ENCODE measurements at regions not wholly inside any gene's neighbourhood (a gene's known extent, or its start where the extent isn't known, plus 50 kb on each side); places are given as distances from the start of the nearest gene placed in this dataset.

DNA sequence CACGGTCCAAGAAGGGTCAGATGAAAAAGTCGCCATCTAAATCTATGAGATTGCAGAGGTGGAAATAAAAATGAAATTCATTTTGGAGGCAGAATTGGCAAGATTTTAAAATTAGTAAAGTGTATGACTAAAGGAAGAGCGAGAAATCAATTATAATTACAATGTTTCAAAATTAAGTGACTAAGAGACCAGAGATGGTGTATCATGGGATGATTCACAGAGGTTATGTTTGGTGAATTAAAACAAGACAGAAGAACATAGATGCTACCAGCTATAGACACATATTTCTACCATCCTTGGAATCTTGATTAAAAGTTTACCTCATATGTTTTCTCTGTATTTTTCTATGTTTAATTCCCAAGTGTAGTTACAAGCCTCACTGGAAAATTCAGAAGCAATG, 308.9 kb upstream of the DNAJC19 start:
- ChIA-PET POLR2A (no interaction called here), CTCF (no interaction called here)
- Mint-ChIP-seq H3K4me1 (ENCODE audit: low read depth) (no peaks in the 10 kb centered on the region), H3K36me3 (no peaks in the 10 kb centered on the region), H3K27me3 (no peaks in the 10 kb centered on the region), H3K4me3 (no peak overlapping the region), H3K27ac (no peak overlapping the region), H3K9me3 (no peaks in the 10 kb centered on the region)
- DNase-seq: no peak
- intact Hi-C loops (cut with micrococcal nuclease): no loop called here

DNA sequence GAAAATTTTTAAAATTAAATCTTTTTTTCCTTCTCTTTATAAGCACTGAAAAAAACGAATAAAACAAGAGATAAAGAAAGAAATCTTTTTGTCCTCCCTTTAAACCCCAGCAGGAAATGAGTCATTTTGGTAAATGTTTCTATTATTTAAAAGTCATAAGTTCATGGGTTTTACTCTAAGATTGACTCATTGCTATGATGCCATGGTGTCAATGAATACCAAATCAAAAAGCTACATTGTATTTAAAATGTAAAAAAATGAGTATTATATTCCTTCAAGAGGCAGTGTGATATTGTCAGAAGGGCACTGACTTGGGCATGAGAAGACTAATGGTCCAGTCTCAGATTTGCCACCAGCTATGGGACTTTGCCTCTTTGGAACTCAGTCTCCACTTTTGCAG, 303.4 kb upstream of the DNAJC19 start:
- no peaks in the 10 kb centered on the region for H3K4me1 Mint-ChIP-seq (ENCODE audit: low read depth)
- no peak overlapping the region for H3K27ac Mint-ChIP-seq
- ChIA-PET CTCF (no interaction called here), POLR2A (no interaction called here)
- DNase-seq: no peak
- intact Hi-C loops (cut with micrococcal nuclease): no loop called here
- no peak overlapping the region for H3K4me3 Mint-ChIP-seq
- H3K36me3 Mint-ChIP-seq: no peaks in the 10 kb centered on the region
- H3K27me3 Mint-ChIP-seq: peaks cover 1% of the 10 kb centered on the region
- H3K9me3 Mint-ChIP-seq: no peaks in the 10 kb centered on the region

GRCh38 chr3:181290941-181291340, 301.4 kb upstream of the DNAJC19 start:
- H3K27ac Mint-ChIP-seq: no peak overlapping the region
- ChIA-PET POLR2A (no interaction called here), CTCF (no interaction called here)
- intact Hi-C loops (cut with micrococcal nuclease): no loop called here
- H3K4me1 Mint-ChIP-seq (ENCODE audit: low read depth): no peaks in the 10 kb centered on the region
- no peak overlapping the region for H3K4me3 Mint-ChIP-seq
- H3K9me3 Mint-ChIP-seq: no peaks in the 10 kb centered on the region
- H3K27me3 Mint-ChIP-seq: peaks cover 1% of the 10 kb centered on the region
- no peaks in the 10 kb centered on the region for H3K36me3 Mint-ChIP-seq
- DNase-seq: no peak

DNA sequence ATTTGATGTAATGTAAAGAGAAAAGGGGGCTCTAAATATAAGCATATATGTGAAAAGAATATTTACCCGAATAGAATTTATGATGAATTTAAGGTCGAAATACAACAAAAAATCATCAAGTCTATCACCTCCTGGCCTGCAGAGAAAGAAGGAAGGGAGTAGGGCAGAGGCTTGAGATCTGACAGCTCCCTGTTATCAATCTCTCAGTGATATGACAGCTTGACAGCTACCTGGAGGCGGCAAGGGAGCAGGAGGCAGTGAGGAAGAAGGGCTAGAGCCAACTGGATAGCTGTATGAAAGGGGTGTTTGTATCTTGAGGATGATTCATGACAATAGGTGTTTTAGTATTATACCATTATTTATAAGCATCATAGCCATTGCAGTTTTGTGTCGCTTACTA, 299.8 kb upstream of the DNAJC19 start:
- ChIA-PET CTCF (interaction anchor here (0.6 kb wide), 1 partner anchor 825 kb away, joined by 3 read pairs; no protein-coding TSS in a partner anchor), POLR2A (no interaction called here)
- H3K9me3 Mint-ChIP-seq: no peaks in the 10 kb centered on the region
- H3K36me3 Mint-ChIP-seq: no peaks in the 10 kb centered on the region
- DNase-seq: no peak
- intact Hi-C loops (cut with micrococcal nuclease): no loop called here
- H3K27ac Mint-ChIP-seq: no peak overlapping the region
- no peak overlapping the region for H3K4me3 Mint-ChIP-seq
- peaks cover 1% of the 10 kb centered on the region for H3K27me3 Mint-ChIP-seq
- H3K4me1 Mint-ChIP-seq (ENCODE audit: low read depth): no peaks in the 10 kb centered on the region

DNA sequence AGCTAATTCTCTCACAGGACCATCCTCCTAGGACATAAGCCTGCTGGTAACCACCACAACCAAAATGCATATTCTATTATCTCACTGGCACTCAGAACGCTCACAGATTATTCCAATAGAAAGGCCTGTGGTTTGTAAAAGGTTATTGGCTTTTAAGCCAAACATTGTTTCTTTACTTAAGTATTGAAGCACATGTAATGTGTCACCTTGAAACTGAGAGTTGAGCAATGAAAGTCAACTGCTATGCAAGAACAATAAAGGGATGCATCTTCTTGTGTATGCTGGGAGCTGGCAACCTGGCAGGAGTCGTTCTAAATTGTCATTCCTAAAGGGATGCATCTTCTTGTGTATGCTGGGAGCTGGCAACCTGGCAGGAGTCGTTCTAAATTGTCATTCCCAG, 298.6 kb upstream of the DNAJC19 start:
- no peak for DNase-seq
- no peaks in the 10 kb centered on the region for H3K36me3 Mint-ChIP-seq
- ChIA-PET POLR2A (no interaction called here), CTCF (no interaction called here)
- no peak overlapping the region for H3K4me3 Mint-ChIP-seq
- intact Hi-C loops (cut with micrococcal nuclease): no loop called here
- peaks cover 1% of the 10 kb centered on the region for H3K27me3 Mint-ChIP-seq
- H3K27ac Mint-ChIP-seq: no peak overlapping the region
- H3K4me1 Mint-ChIP-seq (ENCODE audit: low read depth): no peaks in the 10 kb centered on the region
- H3K9me3 Mint-ChIP-seq: no peaks in the 10 kb centered on the region

DNA sequence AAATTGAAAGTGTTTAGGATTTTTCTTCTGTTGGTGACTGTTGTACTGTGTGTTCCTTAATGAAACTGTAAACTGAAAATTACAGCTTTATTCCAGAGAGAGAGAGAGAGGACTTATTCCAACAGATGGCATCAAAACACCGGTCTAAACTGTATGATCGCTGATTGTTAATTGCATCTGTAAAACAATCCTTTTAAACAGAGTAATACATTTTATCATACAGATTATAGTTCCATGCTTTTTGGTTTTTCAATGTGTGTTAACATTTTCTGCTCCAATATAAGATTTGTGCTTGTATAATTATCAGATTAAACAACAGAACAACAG, 289.7 kb upstream of the DNAJC19 start:
- POLR2A ChIA-PET: no interaction called here
- intact Hi-C loops (cut with micrococcal nuclease): no loop called here
- CTCF ChIA-PET: interaction anchor here (0.9 kb wide), 1 partner anchor 475 kb away, joined by 3 read pairs; no protein-coding TSS in a partner anchor
- Mint-ChIP-seq H3K4me3 (no peak overlapping the region), H3K27me3 (no peaks in the 10 kb centered on the region), H3K36me3 (no peaks in the 10 kb centered on the region), H3K27ac (no peak overlapping the region), H3K9me3 (no peaks in the 10 kb centered on the region), H3K4me1 (ENCODE audit: low read depth) (no peaks in the 10 kb centered on the region)
- DNase-seq: no peak

DNA sequence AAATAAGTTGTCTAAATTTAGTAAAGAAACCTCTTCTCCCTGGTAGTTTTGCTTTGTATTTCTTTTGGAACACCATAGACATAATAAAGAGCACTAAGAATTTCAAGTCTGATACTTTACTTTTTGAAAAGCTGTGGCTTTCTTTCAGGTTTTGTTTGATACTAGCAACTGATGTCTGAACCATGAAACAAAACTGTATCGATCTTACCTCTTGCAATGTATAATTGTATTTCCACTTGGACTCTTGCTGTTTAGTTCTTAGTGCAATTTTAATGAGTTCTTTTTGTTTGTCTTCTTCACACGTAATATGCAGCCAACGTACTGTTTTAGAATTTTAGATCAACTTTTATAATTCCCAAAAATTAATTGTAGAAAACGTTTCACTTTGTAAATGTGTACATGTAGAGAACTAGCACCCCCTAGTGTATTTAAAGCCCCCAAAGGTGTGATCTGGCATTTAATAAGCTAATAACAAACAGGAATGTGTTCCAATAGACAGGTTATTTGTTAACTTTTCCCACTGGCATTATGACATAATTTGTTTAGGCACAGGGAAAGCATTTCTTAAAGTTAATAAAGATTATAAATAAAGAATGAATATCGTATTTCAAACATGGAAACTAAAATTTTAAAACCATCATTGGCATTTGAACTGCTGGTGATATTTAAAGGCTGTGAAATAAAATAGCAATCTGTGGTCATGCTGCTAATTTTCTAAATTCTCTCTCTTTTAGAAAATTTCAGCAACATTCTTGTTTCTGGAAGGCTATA, 289.1 kb upstream of the DNAJC19 start:
- Mint-ChIP-seq H3K4me1 (ENCODE audit: low read depth) (no peaks in the 10 kb centered on the region), H3K27me3 (no peaks in the 10 kb centered on the region), H3K36me3 (no peaks in the 10 kb centered on the region), H3K27ac (no peak overlapping the region), H3K9me3 (no peaks in the 10 kb centered on the region), H3K4me3 (no peak overlapping the region)
- intact Hi-C loops (cut with micrococcal nuclease): no loop called here
- ChIA-PET POLR2A (no interaction called here), CTCF (interaction anchor here (0.6 to 0.9 kb wide), 2 partner anchors 475 to 1002 kb away, joined by 3 read pairs; no protein-coding TSS in a partner anchor)
- no peak for DNase-seq

- no peak for DNase-seq
- intact Hi-C loops (cut with micrococcal nuclease): no loop called here
- no peak overlapping the region for H3K4me3 Mint-ChIP-seq
- no peaks in the 10 kb centered on the region for H3K36me3 Mint-ChIP-seq
- H3K27me3 Mint-ChIP-seq: no peaks in the 10 kb centered on the region
- POLR2A ChIA-PET: no interaction called here
- CTCF ChIA-PET: no interaction called here
- no peaks in the 10 kb centered on the region for H3K4me1 Mint-ChIP-seq (ENCODE audit: low read depth)
- no peaks in the 10 kb centered on the region for H3K9me3 Mint-ChIP-seq
- no peak overlapping the region for H3K27ac Mint-ChIP-seq
Observed at GRCh38 chr3:181276358-181276896, 286.9 kb upstream of the DNAJC19 start.

- intact Hi-C loops (cut with micrococcal nuclease): no loop called here
- H3K4me1 Mint-ChIP-seq (ENCODE audit: low read depth): no peaks in the 10 kb centered on the region
- ChIA-PET CTCF (no interaction called here), POLR2A (no interaction called here)
- no peak overlapping the region for H3K4me3 Mint-ChIP-seq
- H3K36me3 Mint-ChIP-seq: no peaks in the 10 kb centered on the region
- no peaks in the 10 kb centered on the region for H3K27me3 Mint-ChIP-seq
- DNase-seq: no peak
- H3K27ac Mint-ChIP-seq: no peak overlapping the region
- H3K9me3 Mint-ChIP-seq: no peaks in the 10 kb centered on the region
Observed at GRCh38 chr3:181274025-181274424, 284.5 kb upstream of the DNAJC19 start.

GRCh38 chr3:181267312-181267711, 277.8 kb upstream of the DNAJC19 start:
- ChIA-PET CTCF (no interaction called here), POLR2A (interaction anchor here (0.6 kb wide), 1 partner anchor 16 kb away, joined by 3 read pairs; no protein-coding TSS in a partner anchor)
- H3K9me3 Mint-ChIP-seq: peaks cover 5% of the 10 kb centered on the region
- no peaks in the 10 kb centered on the region for H3K36me3 Mint-ChIP-seq
- no peak overlapping the region for H3K27ac Mint-ChIP-seq
- no peaks in the 10 kb centered on the region for H3K4me1 Mint-ChIP-seq (ENCODE audit: low read depth)
- intact Hi-C loops (cut with micrococcal nuclease): no loop called here
- no peaks in the 10 kb centered on the region for H3K27me3 Mint-ChIP-seq
- no peak for DNase-seq
- no peak overlapping the region for H3K4me3 Mint-ChIP-seq

DNA sequence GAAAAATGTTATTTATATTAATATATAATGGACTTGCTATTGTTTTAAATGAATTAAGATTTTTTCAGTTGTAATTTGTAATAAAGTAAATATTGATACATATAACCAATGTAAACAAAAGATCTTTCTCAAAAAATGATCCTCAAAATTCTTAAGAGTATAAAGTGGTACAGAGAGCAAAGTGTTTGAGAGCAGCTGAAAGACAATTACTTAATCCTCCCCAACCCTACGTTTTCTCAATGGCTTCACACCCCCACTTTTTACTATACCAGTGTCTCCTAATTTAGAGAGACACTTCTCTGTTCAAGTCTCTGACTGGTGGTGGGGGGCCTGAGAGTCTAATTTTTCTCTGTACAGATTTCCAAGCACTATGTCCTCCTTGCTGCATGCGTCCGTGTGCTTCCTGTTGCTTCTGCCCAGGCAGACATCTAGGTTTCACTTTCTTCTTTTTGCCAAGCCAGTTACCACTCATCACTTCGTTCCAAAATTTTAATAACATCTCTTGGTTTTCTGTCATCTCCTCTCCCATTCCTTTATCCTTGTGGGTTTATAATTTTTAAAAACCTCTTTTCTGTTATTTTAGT, 276.3 kb upstream of the DNAJC19 start:
- no peak for DNase-seq
- H3K4me3 Mint-ChIP-seq: peak overlapping the region; percentile 42
- no peaks in the 10 kb centered on the region for H3K27me3 Mint-ChIP-seq
- CTCF ChIA-PET: no interaction called here
- no peaks in the 10 kb centered on the region for H3K4me1 Mint-ChIP-seq (ENCODE audit: low read depth)
- no peak overlapping the region for H3K27ac Mint-ChIP-seq
- H3K9me3 Mint-ChIP-seq: peaks cover 9% of the 10 kb centered on the region
- intact Hi-C loops (cut with micrococcal nuclease): no loop called here
- no peaks in the 10 kb centered on the region for H3K36me3 Mint-ChIP-seq
- POLR2A ChIA-PET: no interaction called here

DNA sequence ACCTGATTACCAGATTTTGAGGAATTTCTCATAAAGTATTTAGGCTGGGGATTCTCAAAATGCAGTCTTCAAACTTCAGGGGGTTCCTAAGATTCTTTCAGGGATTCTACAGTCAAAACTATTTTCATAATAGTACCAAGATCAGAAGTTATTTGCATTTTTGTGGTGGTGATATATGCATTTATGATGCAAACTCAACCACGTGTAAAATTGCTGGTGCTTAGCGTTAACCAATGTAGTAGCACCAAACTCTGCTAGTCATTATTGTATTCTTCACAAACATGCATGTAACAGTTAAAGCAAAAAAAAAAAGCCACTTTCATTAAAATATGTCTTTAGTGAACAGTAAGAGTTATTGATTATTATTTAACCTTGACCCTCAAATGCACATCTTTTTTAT, 274.9 kb upstream of the DNAJC19 start:
- intact Hi-C loops (cut with micrococcal nuclease): no loop called here
- Mint-ChIP-seq H3K27ac (no peak overlapping the region), H3K9me3 (peaks cover 9% of the 10 kb centered on the region), H3K36me3 (no peaks in the 10 kb centered on the region), H3K4me3 (no peak overlapping the region), H3K4me1 (ENCODE audit: low read depth) (no peaks in the 10 kb centered on the region), H3K27me3 (no peaks in the 10 kb centered on the region)
- DNase-seq: no peak
- POLR2A ChIA-PET: no interaction called here
- CTCF ChIA-PET: no interaction called here

GRCh38 chr3:181253796-181254195, 264.3 kb upstream of the DNAJC19 start:
- H3K4me1 Mint-ChIP-seq (ENCODE audit: low read depth): no peaks in the 10 kb centered on the region
- no peaks in the 10 kb centered on the region for H3K9me3 Mint-ChIP-seq
- CTCF ChIA-PET: interaction anchor here (1.1 kb wide), 1 partner anchor 448 kb away, joined by 3 read pairs; no protein-coding TSS in a partner anchor
- H3K36me3 Mint-ChIP-seq: no peaks in the 10 kb centered on the region
- POLR2A ChIA-PET: no interaction called here
- no peak overlapping the region for H3K4me3 Mint-ChIP-seq
- intact Hi-C loops (cut with micrococcal nuclease): no loop called here
- no peak overlapping the region for H3K27ac Mint-ChIP-seq
- peaks cover 3% of the 10 kb centered on the region for H3K27me3 Mint-ChIP-seq
- no peak for DNase-seq

Measured in activated CD4-positive, alpha-beta memory T cell treated with anti-CD3 and anti-CD28 coated beads for 36 hours (primary cell).